Ishikawa (cell line): ENCODE measurements at regions not wholly inside any gene's neighbourhood (a gene's known extent, or its start where the extent isn't known, plus 50 kb on each side); places are given as distances from the start of the nearest gene placed in this dataset.

Experiments used
- CEBPB ChIP-seq: IDR thresholded peaks from 2 replicates; pipeline ENCODE4 v1.6.1; 2012
- CREB1 ChIP-seq: IDR thresholded peaks from 2 replicates; pipeline ENCODE4 v1.6.1; 2012; ENCODE audit warnings: low read depth
- EGR1 ChIP-seq: IDR thresholded peaks from 2 replicates; pipeline ENCODE4 v1.6.1; 2012
- EP300 ChIP-seq: IDR thresholded peaks from 2 replicates; pipeline ENCODE4 v1.6.1; 2012; ENCODE audit warnings: borderline replicate concordance
- FOXM1 ChIP-seq: IDR thresholded peaks from 2 replicates; pipeline ENCODE4 v1.6.1; 2012; ENCODE audit warnings: low read depth, borderline replicate concordance
- NFIC ChIP-seq: IDR thresholded peaks from 2 replicates; pipeline ENCODE4 v1.6.1; 2012
- RAD21 ChIP-seq: IDR thresholded peaks from 2 replicates; pipeline ENCODE4 v1.6.1; 2012; ENCODE audit warnings: low read depth
- TAF1 ChIP-seq: IDR thresholded peaks from 2 replicates; pipeline ENCODE4 v1.6.1; 2012; ENCODE audit warnings: low read depth, mild to moderate bottlenecking
- TCF12 ChIP-seq: IDR thresholded peaks from 2 replicates; pipeline ENCODE4 v1.6.1; 2012; ENCODE audit warnings: low read depth
- TEAD4 ChIP-seq: IDR thresholded peaks from 2 replicates; pipeline ENCODE4 v1.6.1; 2012
- YY1 ChIP-seq: IDR thresholded peaks from 2 replicates; pipeline ENCODE4 v1.6.1; 2012; ENCODE audit warnings: low read depth
- ZBTB7A ChIP-seq: IDR thresholded peaks from 2 replicates; pipeline ENCODE4 v1.6.1; 2012; ENCODE audit warnings: low read depth
- TF ChIP-seq, protein P1 (sequence below): IDR thresholded peaks from 2 replicates; pipeline ENCODE4 v1.6.1; 2012
- TF ChIP-seq, protein P2 (sequence below): IDR thresholded peaks from 2 replicates; pipeline ENCODE4 v1.6.1; 2012; ENCODE audit warnings: low read depth, mild to moderate bottlenecking
- TF ChIP-seq, protein P3 (sequence below): IDR thresholded peaks from 2 replicates; pipeline ENCODE4 v1.6.1; 2012

DNA sequence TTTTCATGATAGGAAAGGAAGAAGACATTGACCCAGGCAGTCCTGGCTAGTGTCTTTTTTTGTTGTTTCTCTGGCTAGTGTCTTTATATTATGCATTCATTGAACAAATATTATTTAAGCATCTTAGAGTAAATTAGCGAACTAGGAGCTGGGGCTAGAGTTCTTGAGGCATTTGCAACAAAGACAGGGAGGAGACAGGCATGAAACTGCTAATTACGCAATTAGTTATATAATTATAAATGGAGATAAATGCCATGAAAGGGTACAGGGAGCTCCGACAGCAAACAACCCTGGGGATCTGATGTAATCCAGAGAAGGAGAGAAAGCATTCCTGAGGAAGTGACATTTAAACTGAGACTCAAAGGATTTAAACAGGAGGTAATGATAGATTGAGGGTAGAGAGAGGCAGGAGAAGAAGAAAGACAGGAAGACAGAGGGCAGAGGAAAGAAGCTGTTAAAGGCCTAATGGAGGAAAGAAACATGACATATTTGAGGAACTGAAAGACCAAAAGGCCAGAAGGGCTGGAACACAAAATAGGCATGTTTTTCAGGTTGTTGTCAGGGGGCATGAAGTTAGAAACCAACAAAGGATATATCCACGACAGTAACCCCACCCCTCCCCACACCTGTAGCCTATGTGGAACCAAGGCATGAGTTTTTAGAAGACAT, 99.5 kb upstream of the GJB5 start:
- TF ChIP-seq, protein P1, sequence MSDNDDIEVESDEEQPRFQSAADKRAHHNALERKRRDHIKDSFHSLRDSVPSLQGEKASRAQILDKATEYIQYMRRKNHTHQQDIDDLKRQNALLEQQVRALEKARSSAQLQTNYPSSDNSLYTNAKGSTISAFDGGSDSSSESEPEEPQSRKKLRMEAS: no peak
- TF ChIP-seq CREB1 (no peak), TAF1 (no peak), TEAD4 (no peak), FOXM1 (no peak), ZBTB7A (no peak), YY1 (no peak), RAD21 (no peak), CEBPB (no peak), TCF12 (no peak), EP300 (no peak), NFIC (no peak), EGR1 (no peak)
- TF ChIP-seq, protein P2, sequence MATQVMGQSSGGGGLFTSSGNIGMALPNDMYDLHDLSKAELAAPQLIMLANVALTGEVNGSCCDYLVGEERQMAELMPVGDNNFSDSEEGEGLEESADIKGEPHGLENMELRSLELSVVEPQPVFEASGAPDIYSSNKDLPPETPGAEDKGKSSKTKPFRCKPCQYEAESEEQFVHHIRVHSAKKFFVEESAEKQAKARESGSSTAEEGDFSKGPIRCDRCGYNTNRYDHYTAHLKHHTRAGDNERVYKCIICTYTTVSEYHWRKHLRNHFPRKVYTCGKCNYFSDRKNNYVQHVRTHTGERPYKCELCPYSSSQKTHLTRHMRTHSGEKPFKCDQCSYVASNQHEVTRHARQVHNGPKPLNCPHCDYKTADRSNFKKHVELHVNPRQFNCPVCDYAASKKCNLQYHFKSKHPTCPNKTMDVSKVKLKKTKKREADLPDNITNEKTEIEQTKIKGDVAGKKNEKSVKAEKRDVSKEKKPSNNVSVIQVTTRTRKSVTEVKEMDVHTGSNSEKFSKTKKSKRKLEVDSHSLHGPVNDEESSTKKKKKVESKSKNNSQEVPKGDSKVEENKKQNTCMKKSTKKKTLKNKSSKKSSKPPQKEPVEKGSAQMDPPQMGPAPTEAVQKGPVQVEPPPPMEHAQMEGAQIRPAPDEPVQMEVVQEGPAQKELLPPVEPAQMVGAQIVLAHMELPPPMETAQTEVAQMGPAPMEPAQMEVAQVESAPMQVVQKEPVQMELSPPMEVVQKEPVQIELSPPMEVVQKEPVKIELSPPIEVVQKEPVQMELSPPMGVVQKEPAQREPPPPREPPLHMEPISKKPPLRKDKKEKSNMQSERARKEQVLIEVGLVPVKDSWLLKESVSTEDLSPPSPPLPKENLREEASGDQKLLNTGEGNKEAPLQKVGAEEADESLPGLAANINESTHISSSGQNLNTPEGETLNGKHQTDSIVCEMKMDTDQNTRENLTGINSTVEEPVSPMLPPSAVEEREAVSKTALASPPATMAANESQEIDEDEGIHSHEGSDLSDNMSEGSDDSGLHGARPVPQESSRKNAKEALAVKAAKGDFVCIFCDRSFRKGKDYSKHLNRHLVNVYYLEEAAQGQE: no peak
- TF ChIP-seq, protein P3, sequence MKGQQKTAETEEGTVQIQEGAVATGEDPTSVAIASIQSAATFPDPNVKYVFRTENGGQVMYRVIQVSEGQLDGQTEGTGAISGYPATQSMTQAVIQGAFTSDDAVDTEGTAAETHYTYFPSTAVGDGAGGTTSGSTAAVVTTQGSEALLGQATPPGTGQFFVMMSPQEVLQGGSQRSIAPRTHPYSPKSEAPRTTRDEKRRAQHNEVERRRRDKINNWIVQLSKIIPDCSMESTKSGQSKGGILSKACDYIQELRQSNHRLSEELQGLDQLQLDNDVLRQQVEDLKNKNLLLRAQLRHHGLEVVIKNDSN: no peak

DNA sequence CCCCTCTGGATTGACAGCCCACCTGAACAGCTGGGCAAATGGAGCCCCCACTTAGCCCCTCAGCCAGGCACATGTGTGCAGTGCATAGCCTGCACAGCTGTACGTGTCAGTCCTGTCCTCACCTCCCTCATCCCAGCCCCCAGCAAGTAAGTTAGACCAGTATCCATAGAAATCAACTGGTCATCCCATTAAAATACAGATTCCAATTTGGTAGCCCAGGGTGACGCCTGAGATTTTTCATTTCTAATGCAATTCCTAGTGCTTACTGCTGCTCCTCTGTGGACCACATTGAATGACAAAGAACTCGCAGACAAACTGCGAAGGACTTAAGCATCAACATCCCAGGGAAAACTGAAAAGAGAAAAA, 99.0 kb upstream of the GJB5 start:
- no peak for TF ChIP-seq ZBTB7A
- TF ChIP-seq, protein P1: no peak

DNA sequence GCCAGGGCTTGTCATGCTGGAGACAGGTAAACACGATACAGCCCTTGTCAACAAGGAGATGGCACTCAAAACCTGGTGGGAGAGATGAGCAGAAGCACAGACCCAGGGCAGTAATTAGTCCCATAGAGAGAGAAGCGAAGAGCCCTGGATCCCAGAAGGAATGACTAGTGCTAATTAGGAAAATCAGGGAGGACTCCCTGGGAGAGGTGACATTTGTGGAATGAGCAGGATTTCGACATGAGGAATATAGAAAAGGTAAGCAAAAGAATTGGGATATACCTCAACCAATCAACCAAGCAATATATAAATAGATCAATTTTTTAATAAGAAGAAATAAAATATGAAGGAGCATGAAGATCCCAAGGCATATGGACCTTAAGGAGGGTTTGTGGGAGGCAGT, 98.5 kb upstream of the GJB5 start:
- TF ChIP-seq TEAD4 (no peak), CREB1 (no peak), EP300 (no peak), TAF1 (no peak), EGR1 (no peak), YY1 (no peak), RAD21 (no peak), FOXM1 (no peak), TCF12 (no peak), CEBPB (no peak), NFIC (no peak), ZBTB7A (no peak)
- TF ChIP-seq, protein P3: no peak
- TF ChIP-seq, protein P1: no peak
- TF ChIP-seq, protein P2: no peak

DNA sequence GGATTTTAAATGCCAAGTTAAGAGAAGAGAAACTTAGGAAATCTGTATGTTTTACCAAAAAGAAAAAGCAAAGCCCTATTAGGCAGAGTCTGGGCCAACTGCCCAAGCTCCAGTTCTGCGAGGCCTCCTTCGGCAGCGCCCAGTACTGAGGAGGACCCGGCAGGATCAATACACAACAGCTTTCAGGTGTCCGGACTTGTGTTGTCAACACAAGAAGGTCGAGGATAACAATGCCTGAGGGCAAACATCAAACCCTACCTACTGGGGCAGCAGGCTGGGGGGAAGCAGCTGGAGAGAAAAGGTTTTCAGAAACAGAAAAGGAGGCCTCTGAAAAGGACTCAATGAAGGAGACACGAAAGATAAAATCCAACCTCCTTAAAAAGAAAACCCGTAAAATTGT, 98.1 kb upstream of the GJB5 start:
- TF ChIP-seq CREB1 (no peak), EP300 (no peak), TAF1 (no peak), EGR1 (no peak), RAD21 (no peak), TCF12 (no peak), TEAD4 (no peak), NFIC (no peak), YY1 (no peak), FOXM1 (no peak), CEBPB (no peak), ZBTB7A (no peak)
- TF ChIP-seq, protein P1: no peak
- TF ChIP-seq, protein P3: no peak
- TF ChIP-seq, protein P2: no peak
